OCI-LY7 (cell line): ENCODE measurements at regions not wholly inside any gene's neighbourhood (a gene's known extent, or its start where the extent isn't known, plus 50 kb on each side); places are given as distances from the start of the nearest gene placed in this dataset.

Source experiments
- BruUV-seq: library from RNA; stranded (reverse); fragments of 400-500 nt; replicated peaks from 2 replicates; lab custom pipeline; 2021; lab: Mats Ljungman, UMichigan
- CTCF ChIA-PET: fragments of 300-600 bp; sonication (Branson Sonifier 250); formaldehyde crosslinking; loops from one replicate; lab custom pipeline; 2022; ENCODE audit warnings: antibody characterized with exemption; ENCODE audit not compliant: unreplicated experiment; lab: Charles Lee
- POLR2A ChIA-PET: fragments of 300-600 bp; sonication (Branson Sonifier 250); formaldehyde crosslinking; loops from one replicate; lab custom pipeline; 2022; ENCODE audit warnings: antibody characterized with exemption; lab: Charles Lee
- DNase-seq: peaks from one replicate; pipeline ENCODE4 v3.0.0-alpha.2; 2015; ENCODE audit warnings: low spot score
- H2AFZ ChIP-seq: fragments of 200-600 bp; sonication (generic), shearing (Covaris generic); 2 replicates; pipeline ENCODE4 v1.6.1; 2014; ENCODE audit warnings: mild to moderate bottlenecking, antibody characterized with exemption, low read length, moderate library complexity
- H3K27ac ChIP-seq: fragments of 200-600 bp; sonication (generic); 2 replicates; pipeline ENCODE4 v1.5.1; 2014; ENCODE audit warnings: mixed run types, low read depth, mild to moderate bottlenecking, moderate library complexity, low read length, inconsistent platforms; ENCODE audit not compliant: poor library complexity, severe bottlenecking
- H3K36me3 ChIP-seq: fragments of 200-600 bp; sonication (generic); 2 replicates; pipeline ENCODE4 v1.6.1; 2014; ENCODE audit warnings: mild to moderate bottlenecking, antibody characterized with exemption, low read length, moderate library complexity, mixed read lengths; ENCODE audit not compliant: insufficient read depth
- H3K4me1 ChIP-seq: fragments of 200-600 bp; sonication (generic); 2 replicates; pipeline ENCODE4 v1.5.1; 2014; ENCODE audit warnings: mild to moderate bottlenecking, low read length; ENCODE audit not compliant: insufficient read depth, poor library complexity, severe bottlenecking
- H3K4me2 ChIP-seq: fragments of 200-600 bp; sonication (generic); 2 replicates; pipeline ENCODE4 v1.6.1; 2014; ENCODE audit warnings: mild to moderate bottlenecking, low read length
- H3K4me3 ChIP-seq: fragments of 200-600 bp; sonication (generic); 2 replicates; pipeline ENCODE4 v1.5.1; 2014; ENCODE audit warnings: mild to moderate bottlenecking, low read depth, low read length; ENCODE audit not compliant: poor library complexity, severe bottlenecking
- H3K79me2 ChIP-seq: fragments of 200-600 bp; sonication (generic); 2 replicates; pipeline ENCODE4 v1.6.1; 2016; ENCODE audit warnings: low read depth, mild to moderate bottlenecking, low read length, moderate library complexity, mixed read lengths; ENCODE audit not compliant: insufficient read depth
- H3K9me2 ChIP-seq: fragments of 200-600 bp; sonication (generic); 2 replicates; pipeline ENCODE4 v1.6.1; 2016; ENCODE audit warnings: mild to moderate bottlenecking, low read length, mixed read lengths; ENCODE audit not compliant: insufficient read depth
- H3K9me3 ChIP-seq: fragments of 200-600 bp; sonication (generic); 2 replicates; pipeline ENCODE4 v1.6.1; 2014; ENCODE audit warnings: mild to moderate bottlenecking, mixed run types, low read length, mixed read lengths
- H4K20me1 ChIP-seq: fragments of 200-600 bp; sonication (generic); 2 replicates; pipeline ENCODE4 v1.6.1; 2014; ENCODE audit warnings: mild to moderate bottlenecking, antibody characterized with exemption, low read length, moderate library complexity, mixed read lengths; ENCODE audit not compliant: insufficient read depth
- EZH2phosphoT487 ChIP-seq: fragments of 200-600 bp; sonication (generic); IDR thresholded peaks from 2 replicates; pipeline ENCODE4 v1.6.1; 2018; ENCODE audit warnings: low read depth, borderline replicate concordance, mild to moderate bottlenecking, mixed run types, antibody characterized with exemption, low read length, moderate library complexity, mixed read lengths
- intact Hi-C: fragments of 100-400 bp; cut with micrococcal nuclease; formaldehyde crosslinking; loops from one replicate; pipeline ENCODE4 v1.10.0; 2022; ENCODE audit not compliant: unreplicated experiment
- TF ChIP-seq, protein P1 (sequence below): fragments of 200-600 bp; sonication (generic); conservative IDR thresholded peaks from 2 replicates; pipeline ENCODE4 v1.5.1; 2014; ENCODE audit warnings: mild to moderate bottlenecking, antibody characterized with exemption, low read length, moderate library complexity, mixed read lengths

DNA sequence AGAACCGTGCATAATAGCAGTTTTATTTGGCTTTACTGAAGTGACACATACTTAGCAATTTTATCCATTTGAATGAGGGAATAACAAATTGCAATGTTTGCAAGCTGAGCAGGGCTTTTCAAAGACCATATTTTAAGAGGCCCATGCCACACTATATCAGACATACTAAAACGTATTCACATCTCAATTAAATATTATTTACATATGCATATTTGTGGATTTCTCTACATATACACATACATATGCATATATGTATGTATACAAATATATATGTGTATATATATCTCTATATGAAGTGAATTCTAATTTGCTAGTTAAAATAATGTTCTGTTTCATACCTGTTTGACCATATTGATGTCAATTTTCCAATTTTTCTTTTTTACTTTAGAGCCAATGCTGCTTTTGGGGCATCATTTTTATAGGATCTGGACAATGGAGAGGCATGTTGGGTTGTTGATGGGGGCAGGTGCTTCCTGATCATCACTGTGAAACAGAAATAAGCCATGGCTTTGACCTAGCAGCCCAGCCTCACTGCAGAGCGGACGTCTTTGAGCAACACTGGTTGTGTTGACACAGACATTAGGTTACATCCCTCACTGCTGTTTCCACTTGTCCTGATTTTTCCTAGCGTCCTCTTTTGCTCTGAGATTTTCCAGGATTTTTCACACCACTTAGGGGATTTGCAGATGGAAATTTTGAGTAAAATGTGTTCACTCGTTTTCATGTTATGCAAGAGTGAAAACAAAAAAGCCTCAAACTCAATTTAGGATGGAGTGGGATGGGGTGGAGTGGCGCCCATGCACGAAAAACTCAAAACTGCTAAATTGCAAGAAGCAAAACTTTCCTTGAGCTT lies 56.9 kb downstream of the RDH14 start:
- H3K4me3 ChIP-seq, result no peak overlapping the region
- no peaks in the 10 kb centered on the region for H3K36me3 ChIP-seq
- H4K20me1 ChIP-seq, result no peaks in the 10 kb centered on the region
- no peak for DNase-seq
- H3K9me2 ChIP-seq, result no peaks in the 10 kb centered on the region
- CTCF ChIA-PET, result no interaction called here
- no peaks in the 10 kb centered on the region for H3K4me1 ChIP-seq
- H3K4me2 ChIP-seq, result no peak overlapping the region
- TF ChIP-seq, protein P1, sequence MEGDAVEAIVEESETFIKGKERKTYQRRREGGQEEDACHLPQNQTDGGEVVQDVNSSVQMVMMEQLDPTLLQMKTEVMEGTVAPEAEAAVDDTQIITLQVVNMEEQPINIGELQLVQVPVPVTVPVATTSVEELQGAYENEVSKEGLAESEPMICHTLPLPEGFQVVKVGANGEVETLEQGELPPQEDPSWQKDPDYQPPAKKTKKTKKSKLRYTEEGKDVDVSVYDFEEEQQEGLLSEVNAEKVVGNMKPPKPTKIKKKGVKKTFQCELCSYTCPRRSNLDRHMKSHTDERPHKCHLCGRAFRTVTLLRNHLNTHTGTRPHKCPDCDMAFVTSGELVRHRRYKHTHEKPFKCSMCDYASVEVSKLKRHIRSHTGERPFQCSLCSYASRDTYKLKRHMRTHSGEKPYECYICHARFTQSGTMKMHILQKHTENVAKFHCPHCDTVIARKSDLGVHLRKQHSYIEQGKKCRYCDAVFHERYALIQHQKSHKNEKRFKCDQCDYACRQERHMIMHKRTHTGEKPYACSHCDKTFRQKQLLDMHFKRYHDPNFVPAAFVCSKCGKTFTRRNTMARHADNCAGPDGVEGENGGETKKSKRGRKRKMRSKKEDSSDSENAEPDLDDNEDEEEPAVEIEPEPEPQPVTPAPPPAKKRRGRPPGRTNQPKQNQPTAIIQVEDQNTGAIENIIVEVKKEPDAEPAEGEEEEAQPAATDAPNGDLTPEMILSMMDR, result no peak
- no peak for TF ChIP-seq EZH2phosphoT487
- POLR2A ChIA-PET, result no interaction called here
- no peak overlapping the region for H3K27ac ChIP-seq
- H3K79me2 ChIP-seq, result no peaks in the 10 kb centered on the region
- H3K9me3 ChIP-seq, result no peaks in the 10 kb centered on the region
- intact Hi-C loops, result no loop called here
- no peak overlapping the region for H2AFZ ChIP-seq
- no TSS peak for BruUV-seq

GRCh38 chr2:18502142-18502541 lies 58.3 kb downstream of the RDH14 start:
- intact Hi-C loops, result no loop called here
- DNase-seq, result no peak
- Histone ChIP-seq H3K27ac (no peak overlapping the region), H4K20me1 (no peaks in the 10 kb centered on the region), H3K9me3 (no peaks in the 10 kb centered on the region), H3K4me1 (no peaks in the 10 kb centered on the region), H3K4me2 (no peak overlapping the region), H2AFZ (no peak overlapping the region), H3K79me2 (no peaks in the 10 kb centered on the region), H3K36me3 (no peaks in the 10 kb centered on the region), H3K4me3 (no peak overlapping the region), H3K9me2 (no peaks in the 10 kb centered on the region)
- TF ChIP-seq EZH2phosphoT487, result no peak
- TF ChIP-seq, protein P1, result no peak
- ChIA-PET POLR2A (no interaction called here), CTCF (no interaction called here)
- BruUV-seq, result no TSS peak

DNA sequence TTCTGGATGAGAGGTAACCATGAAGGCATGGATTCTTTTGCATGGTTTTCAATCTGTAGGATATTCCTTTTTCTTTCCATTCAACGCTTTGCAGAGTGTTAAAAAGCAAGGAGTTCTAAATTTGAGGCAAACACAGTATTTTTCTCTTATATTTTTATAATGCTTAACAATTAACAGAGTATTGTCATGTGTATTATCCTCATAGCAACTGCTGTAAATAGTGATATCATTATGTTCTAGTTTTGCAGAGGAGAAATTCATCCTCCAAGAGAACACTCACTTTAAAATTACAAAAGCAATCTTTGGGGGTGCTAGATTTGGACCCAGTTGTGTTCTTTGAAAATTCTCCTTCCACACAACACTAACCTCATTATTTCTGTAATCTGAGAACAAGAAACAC lies 58.7 kb downstream of the RDH14 start:
- intact Hi-C loops, result no loop called here
- Histone ChIP-seq H3K9me3 (no peaks in the 10 kb centered on the region), H3K9me2 (no peaks in the 10 kb centered on the region), H3K4me2 (no peak overlapping the region), H2AFZ (no peak overlapping the region), H3K27ac (no peak overlapping the region), H3K4me3 (no peak overlapping the region), H3K79me2 (no peaks in the 10 kb centered on the region), H3K4me1 (no peaks in the 10 kb centered on the region), H4K20me1 (no peaks in the 10 kb centered on the region), H3K36me3 (no peaks in the 10 kb centered on the region)
- POLR2A ChIA-PET, result no interaction called here
- no TSS peak for BruUV-seq
- TF ChIP-seq, protein P1, result no peak
- no peak for TF ChIP-seq EZH2phosphoT487
- DNase-seq, result no peak
- CTCF ChIA-PET, result no interaction called here
